HepG2 (cell line): ENCODE measurements at regions not wholly inside any gene's neighbourhood (a gene's known extent, or its start where the extent isn't known, plus 50 kb on each side); places are given as distances from the start of the nearest gene placed in this dataset.
"Not testable (repeated sequence)": the region's sequence is repeated elsewhere in the genome, so short reads cannot be mapped to it uniquely, and the experiment has no call there.

Experiments
- ATAC-seq: fragments of 200-7000 bp; cut with Tn5 transposase; 3 replicates; pipeline ENCODE4 v1.9.1; 2020; ENCODE audit warnings: mild to moderate bottlenecking, moderate library complexity
- BruUV-seq: library from RNA; stranded (reverse); fragments of 400-500 nt; replicated peaks from 2 replicates; lab custom pipeline; 2021; lab: Mats Ljungman, UMichigan
- CTCF ChIA-PET: fragments of 300-600 bp; formaldehyde crosslinking; extraction: SDS; loops from one replicate; lab custom pipeline; 2021; ENCODE audit warnings: low total read pairs, inconsistent platforms, low intra/inter-chr PET ratio; lab: Yijun Ruan, JAX
- POLR2A ChIA-PET: fragments of 350-600 bp; sonication (Branson Sonifier 250); formaldehyde crosslinking; loops from one replicate; lab custom pipeline; 2020; ENCODE audit warnings: antibody characterized with exemption, inconsistent platforms; lab: Yijun Ruan, JAX
- DNase-seq: peaks from one replicate; pipeline ENCODE4 v3.0.0-alpha.2; 2015; ENCODE audit warnings: low spot score
- FAIRE-seq: peaks from 3 replicates; lab custom pipeline; 2011; peaks lifted over from hg19 to GRCh38; lab: Jason Lieb, UNC
- H2AFZ ChIP-seq: one replicate; pipeline ENCODE4 v1.6.1; 2011; ENCODE audit warnings: low read length, inconsistent platforms
- H3K27ac ChIP-seq: fragments of 300-600 bp; 3 replicates; pipeline ENCODE4 v1.8.0; 2011; ENCODE audit warnings: mixed run types, mild to moderate bottlenecking, mixed read lengths, low read length, inconsistent platforms; ENCODE audit not compliant: insufficient read depth; ENCODE audit errors: extremely low read length
- H3K27me3 ChIP-seq, 2 experiments: fragments of 200-600 bp in 1 of 2; 2 replicates in 1 of 2; 3 replicates in 1 of 2; pipeline versions ENCODE4 v1.6.0 to v1.8.0; 2011; ENCODE audit warnings: low read length in 2 of 2, mild to moderate bottlenecking in 2 of 2, moderate library complexity in 2 of 2, inconsistent platforms in 1 of 2; ENCODE audit not compliant: insufficient read depth in 2 of 2, control insufficient read depth in 1 of 2
- H3K36me3 ChIP-seq, 2 experiments: fragments of 200-600 bp in 1 of 2; replicated peaks in 1 of 2; 2 replicates in 1 of 2; 3 replicates in 1 of 2; pipeline versions ENCODE4 v1.5.1 to v1.8.0; 2011; ENCODE audit warnings: low read length in 2 of 2, inconsistent platforms in 1 of 2; ENCODE audit not compliant: insufficient read depth in 2 of 2, control insufficient read depth in 1 of 2
- H3K4me1 ChIP-seq: 2 replicates; pipeline ENCODE4 v1.5.1; 2012; ENCODE audit warnings: low read length, inconsistent platforms; ENCODE audit not compliant: insufficient read depth
- H3K4me2 ChIP-seq: 2 replicates; pipeline ENCODE4 v1.6.0; 2011; ENCODE audit warnings: low read depth, low read length, inconsistent platforms
- H3K4me3 ChIP-seq, 3 experiments: fragments of 200-600 bp in 1 of 3; sonication (generic), shearing (Covaris generic) in 1 of 3; replicated peaks in 1 of 3; 2 replicates each; pipeline ENCODE4 v1.5.1; 2011 to 2016; ENCODE audit warnings: low read length in 3 of 3, inconsistent platforms in 2 of 3, low read depth in 2 of 3, mild to moderate bottlenecking in 2 of 3, control low read depth in 1 of 3, mixed read lengths in 1 of 3; ENCODE audit not compliant: insufficient read depth in 1 of 3
- H3K79me2 ChIP-seq: one replicate; pipeline ENCODE4 v1.6.1; 2011; ENCODE audit warnings: low read length, inconsistent platforms; ENCODE audit not compliant: insufficient read depth
- H3K9ac ChIP-seq: 2 replicates; pipeline ENCODE4 v1.6.0; 2011; ENCODE audit warnings: mild to moderate bottlenecking, low read depth, low read length, inconsistent platforms; ENCODE audit not compliant: insufficient read depth
- H3K9me3 ChIP-seq: 2 replicates; pipeline ENCODE4 v1.5.1; 2012; ENCODE audit warnings: mild to moderate bottlenecking, low read length
- H4K20me1 ChIP-seq: 2 replicates; pipeline ENCODE4 v1.6.0; 2011; ENCODE audit warnings: inconsistent platforms, mild to moderate bottlenecking, low read length, moderate library complexity; ENCODE audit not compliant: insufficient read depth
- WGBS: methylation state at CpG from one replicate; pipeline ENCODE4 v1.1.6; 2017; ENCODE audit warnings: low lambda C conversion rate; 5-methylcytosine and 5-hydroxymethylcytosine counted together
- in situ Hi-C: cut with HindIII; loops from 2 replicates; pipeline ENCODE4 v1.10.0; 2017; ENCODE audit warnings: low pct_unique_long_range_greater_than_20kb; ENCODE audit not compliant: extremely low pct_ligation_motif_present
- intact Hi-C: fragments of 100-400 bp; cut with micrococcal nuclease; formaldehyde crosslinking; loops from one replicate; pipeline ENCODE4 v1.10.0; 2022; ENCODE audit not compliant: unreplicated experiment

DNA sequence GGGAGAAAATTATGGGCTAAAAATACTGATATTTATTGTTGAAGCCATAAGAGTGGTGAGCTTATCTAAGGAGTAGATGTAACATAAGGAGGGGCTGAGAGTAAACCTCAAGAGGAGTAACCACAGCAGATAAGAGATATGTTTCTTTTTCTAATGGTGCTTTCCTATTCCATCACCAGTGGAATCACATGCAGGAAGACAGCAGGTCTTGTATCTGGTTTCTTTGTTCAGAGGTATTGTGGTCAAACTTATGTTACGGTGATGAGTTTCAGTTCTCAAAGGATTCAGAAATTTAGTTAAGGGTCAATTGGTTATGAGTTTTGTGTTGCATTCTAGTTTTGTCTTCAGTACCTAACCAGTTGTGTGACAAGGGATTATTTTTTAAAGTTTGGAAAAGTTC, 225.4 kb downstream of the DAZ2 start:
- H2AFZ ChIP-seq, H3K9me3 ChIP-seq, ATAC-seq, CTCF ChIA-PET, H3K27me3 ChIP-seq, H4K20me1 ChIP-seq, H3K36me3 ChIP-seq, in situ Hi-C loops, H3K9ac ChIP-seq, BruUV-seq, DNase-seq, H3K79me2 ChIP-seq, POLR2A ChIA-PET, H3K27ac ChIP-seq, intact Hi-C loops, H3K4me3 ChIP-seq, H3K4me2 ChIP-seq, H3K4me1 ChIP-seq: not testable (repeated sequence)
- FAIRE-seq, result peak; percentile 61
- WGBS, result no CpG with 5 or more reads among the region's 1 CpG

DNA sequence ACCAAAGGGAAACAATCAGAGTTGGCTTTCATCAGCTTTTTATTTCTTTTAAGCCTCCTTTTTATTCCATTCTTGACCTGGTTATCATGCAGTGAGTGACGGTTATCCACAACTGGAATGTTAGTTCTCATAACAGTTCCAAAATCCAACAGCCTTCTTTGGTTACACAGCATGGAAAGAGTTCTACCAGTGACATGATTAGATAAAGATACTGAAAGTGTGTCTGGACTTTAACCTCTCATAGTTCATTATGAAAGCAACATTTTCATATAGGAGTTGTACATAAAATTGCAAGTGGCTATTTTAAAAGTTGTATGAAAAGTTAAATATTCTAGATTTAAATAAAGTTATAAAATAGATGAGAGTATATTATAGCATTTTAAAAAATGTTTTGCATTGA, 225.9 kb downstream of the DAZ2 start:
- H3K9ac ChIP-seq, H3K4me2 ChIP-seq, H3K79me2 ChIP-seq, FAIRE-seq, POLR2A ChIA-PET, in situ Hi-C loops, DNase-seq, H3K4me3 ChIP-seq, H3K4me1 ChIP-seq, BruUV-seq, CTCF ChIA-PET, intact Hi-C loops, H4K20me1 ChIP-seq, H3K27ac ChIP-seq, H2AFZ ChIP-seq, ATAC-seq, H3K36me3 ChIP-seq, H3K9me3 ChIP-seq, H3K27me3 ChIP-seq: not testable (repeated sequence)
- WGBS, result no CpG with 5 or more reads among the region's 1 CpG

DNA sequence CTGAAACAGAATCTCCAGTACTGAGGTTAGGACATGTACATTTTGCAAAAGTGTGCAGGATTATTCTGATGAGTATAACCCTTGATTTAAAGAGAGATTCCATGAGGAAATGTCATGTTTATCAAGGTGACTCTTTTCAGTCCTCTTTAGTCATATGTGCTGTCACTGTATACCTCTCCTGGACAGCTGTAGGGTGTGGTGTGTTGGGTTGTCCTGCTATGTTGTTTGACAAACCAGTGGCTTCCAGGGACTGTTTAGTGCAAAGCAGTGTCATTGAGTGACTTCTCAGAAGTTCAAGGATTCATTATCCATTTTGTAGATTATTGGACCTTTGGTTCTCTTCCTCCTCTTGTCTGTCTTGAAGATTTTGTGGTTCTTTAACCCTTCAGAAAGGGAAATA, 236.3 kb downstream of the DAZ2 start:
- in situ Hi-C loops, FAIRE-seq: not testable (repeated sequence)

DNA sequence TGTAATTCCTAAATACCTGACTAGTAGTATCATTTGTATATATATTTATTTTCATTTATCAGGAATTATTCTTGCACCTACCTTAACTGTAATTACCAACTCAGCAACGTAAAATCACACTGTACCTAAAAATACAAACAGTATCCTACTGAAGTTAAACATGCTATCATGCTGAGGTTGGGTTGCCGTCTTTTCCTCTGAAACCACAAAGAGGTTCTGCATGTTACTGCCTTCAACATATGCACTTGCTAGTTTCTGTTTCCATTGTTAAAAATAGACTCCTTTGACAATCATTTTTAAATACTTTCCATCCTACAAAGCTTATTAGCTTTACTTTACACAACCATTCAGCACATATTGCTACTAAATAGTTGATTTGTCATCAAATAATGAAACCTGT, 283.6 kb downstream of the DAZ2 start:
- H3K79me2 ChIP-seq, ATAC-seq, POLR2A ChIA-PET, H3K9ac ChIP-seq, H3K4me2 ChIP-seq, FAIRE-seq, intact Hi-C loops, H3K9me3 ChIP-seq, in situ Hi-C loops, H3K4me1 ChIP-seq, H4K20me1 ChIP-seq, H3K4me3 ChIP-seq, H3K27me3 ChIP-seq, H3K36me3 ChIP-seq, H2AFZ ChIP-seq, BruUV-seq, CTCF ChIA-PET, DNase-seq, H3K27ac ChIP-seq: not testable (repeated sequence)
- WGBS, result no CpG with 5 or more reads among the region's 2 CpGs

More for the DNA sequence above, 236.3 kb downstream of the DAZ2 start:
- H3K27me3 ChIP-seq, POLR2A ChIA-PET, H3K36me3 ChIP-seq, intact Hi-C loops, H3K9ac ChIP-seq, H3K4me1 ChIP-seq, H3K4me2 ChIP-seq, H2AFZ ChIP-seq, BruUV-seq, DNase-seq, H3K79me2 ChIP-seq, H3K27ac ChIP-seq, H3K4me3 ChIP-seq, ATAC-seq, H4K20me1 ChIP-seq, H3K9me3 ChIP-seq, CTCF ChIA-PET: not testable (repeated sequence)
